ENCODE measurements at regions not wholly inside any gene's neighbourhood (a gene's known extent, or its start where the extent isn't known, plus 50 kb on each side); places are given as distances from the start of the nearest gene placed in this dataset.
A peak's percentile ranks its signal among the peaks of the same experiment; 100 is the strongest.

DNA sequence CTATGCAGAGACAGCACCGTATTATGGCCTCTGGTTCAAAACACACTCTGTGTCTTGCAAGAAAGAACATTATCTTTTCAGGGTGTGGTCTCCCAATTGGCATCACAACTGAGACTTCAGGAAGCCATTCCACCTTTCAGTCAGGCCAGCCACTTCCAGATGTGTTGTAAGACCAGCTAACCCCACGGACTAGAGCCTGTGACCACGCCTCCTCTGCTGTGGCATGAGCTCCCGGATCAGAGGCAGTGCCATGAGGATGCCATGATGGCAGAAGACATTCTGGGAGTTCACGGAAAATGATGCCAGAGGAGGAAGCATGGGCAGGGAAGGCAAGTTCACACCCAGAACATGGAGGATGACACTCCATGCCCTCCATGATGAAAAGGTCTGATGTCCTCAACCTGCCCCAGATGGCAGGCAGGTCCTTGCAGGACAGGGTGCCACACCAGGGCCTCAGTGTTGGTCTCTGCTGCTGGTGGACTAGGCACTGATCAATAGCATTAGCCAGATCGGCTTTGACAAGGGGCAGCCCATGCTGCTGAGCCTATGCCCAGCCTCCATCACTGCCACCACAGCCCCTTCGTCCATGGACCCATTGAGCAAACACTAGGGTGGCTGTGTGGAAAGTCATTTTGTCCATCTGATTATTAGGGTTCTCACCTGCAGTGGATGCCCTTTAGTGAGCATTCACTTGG lies 341.6 kb downstream of the MATN1 start:
- DNase-seq (ENCODE audit: low spot score) = no peak

- DNase-seq (ENCODE audit: low spot score) = no peak
Measured at GRCh38 chr1:30381266-30381665, 342.1 kb downstream of the MATN1 start.

- DNase-seq (ENCODE audit: low spot score) = no peak
Measured at GRCh38 chr1:30380625-30380984, 342.8 kb downstream of the MATN1 start.

DNA sequence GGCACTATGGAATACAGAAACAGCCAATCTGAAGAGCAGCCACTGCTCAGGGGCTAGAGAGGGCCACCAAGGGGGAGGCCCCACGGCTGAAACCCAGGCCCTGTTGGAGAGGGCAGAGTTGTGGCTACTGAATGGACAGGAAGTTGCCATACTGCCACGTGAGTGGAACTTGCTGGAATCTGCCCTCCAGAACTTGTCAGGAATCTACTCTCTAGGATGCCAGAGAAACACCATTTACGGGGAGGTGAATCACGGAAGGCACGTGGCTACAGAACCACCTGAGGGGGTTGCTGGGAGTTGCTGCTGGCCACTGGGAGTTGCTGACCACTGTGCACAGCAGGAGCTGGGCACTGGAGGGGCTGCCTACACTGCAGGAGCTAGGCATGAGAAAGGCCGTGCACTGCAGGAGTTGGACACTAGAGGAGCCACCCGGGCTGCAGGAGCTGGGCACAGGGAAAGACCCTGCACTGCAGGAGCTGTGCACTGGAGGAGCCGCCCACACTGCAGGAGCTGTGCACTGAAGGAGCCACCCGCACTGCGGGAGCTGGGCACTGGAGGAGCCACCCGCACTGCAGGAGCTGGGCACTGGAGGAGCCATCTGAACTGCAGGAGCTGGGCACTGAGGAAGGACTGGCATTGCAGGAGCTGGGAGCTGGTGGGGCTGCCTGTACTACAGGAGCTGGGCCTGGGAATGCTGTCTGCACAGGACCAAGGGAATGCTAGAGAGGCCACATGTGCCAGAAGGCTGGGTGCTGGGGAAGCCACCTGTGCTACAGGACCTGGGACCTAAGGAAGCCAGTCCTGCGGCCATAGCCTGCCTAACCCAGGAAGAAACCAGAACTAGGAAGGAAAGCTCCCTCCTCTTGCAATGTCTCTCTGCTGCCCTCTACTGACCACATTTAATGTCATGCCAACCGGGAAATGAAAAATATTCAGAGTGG lies 343.4 kb downstream of the MATN1 start:
- peak; percentile 50 for DNase-seq (ENCODE audit: low spot score)

DNA sequence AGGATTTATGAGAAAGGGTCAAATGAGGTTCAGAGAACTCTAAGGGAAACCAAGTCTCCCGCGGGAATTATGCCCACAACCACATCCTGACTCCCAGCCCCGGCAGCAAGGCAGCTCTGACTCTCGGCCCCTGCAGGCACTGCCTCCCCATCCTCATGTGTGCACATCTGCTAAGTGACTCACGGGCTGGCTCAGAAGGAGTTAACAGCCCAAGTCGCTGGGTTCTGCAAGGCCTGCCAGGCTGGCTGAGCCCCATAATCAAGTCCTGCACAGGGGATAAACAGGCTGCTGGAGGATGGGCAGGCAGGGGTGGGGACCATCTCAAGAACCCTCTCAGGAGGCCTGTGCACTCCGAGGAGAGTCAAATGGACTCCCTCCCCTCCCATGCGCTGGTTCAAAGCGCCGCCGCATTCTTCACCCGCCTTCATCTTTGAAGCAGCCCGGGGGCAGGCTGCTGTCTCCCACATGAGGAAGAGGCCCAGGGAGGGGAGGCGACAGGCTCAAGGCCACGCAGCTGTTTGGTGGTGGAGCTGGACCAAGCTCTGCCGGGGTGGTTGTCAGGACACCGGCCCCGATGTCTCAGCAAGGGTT lies 344.3 kb downstream of the MATN1 start:
- no peak for DNase-seq (ENCODE audit: low spot score)

DNA sequence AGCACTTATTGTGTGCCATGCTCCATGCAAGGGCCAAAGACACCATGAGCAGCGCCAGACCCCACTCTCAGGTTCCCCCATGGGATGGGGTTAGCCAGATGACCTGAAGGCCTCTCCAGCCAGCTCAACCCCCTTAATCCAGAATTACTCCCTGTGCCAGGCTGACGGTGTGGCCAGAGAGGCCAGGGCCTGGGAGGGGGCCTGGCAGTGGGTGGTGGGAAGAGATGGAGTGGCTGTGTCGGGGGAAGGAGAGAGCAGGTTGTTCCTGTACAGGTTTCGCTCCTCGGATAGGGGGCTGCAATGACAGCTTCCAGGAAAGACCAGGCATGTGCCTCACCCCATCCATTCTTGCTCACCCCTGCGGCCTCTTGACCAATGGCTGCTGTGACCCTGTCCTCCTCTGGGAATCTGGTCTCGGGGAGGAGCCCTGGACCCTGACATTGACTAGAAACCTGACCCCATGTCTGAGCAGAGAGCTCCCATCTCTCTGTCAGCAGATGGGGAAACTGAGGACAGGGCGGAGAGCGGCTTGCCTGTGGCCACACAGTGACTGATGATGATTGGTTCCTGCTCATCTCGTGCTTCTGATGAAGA lies 345.3 kb downstream of the MATN1 start:
- no peak for DNase-seq (ENCODE audit: low spot score)

GRCh38 chr1:30377230-30378002 lies 346.0 kb downstream of the MATN1 start:
- DNase-seq (ENCODE audit: low spot score) = no peak

GRCh38 chr1:30376054-30376697 lies 347.2 kb downstream of the MATN1 start:
- no peak for DNase-seq (ENCODE audit: low spot score)

DNA sequence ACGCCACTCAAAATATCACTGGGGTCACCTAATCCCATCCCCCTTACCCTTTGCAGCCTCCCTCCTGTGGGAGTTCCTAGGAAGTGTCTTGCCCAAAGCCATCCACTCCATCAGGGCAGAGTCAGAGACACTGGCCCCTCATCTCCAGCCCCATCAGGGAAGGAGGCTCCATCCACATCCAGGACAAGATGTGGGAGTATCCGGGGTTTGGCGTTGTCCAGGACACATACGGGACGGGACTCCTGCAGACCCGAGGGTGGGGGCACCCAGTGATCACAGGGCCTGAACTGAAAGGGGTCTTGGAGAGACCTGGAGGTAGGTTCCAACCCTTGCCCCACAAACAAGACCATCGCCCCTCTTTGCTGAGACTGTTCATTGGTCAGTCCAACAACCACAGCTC lies 348.2 kb downstream of the MATN1 start:
- no peak for DNase-seq (ENCODE audit: low spot score)

- no peak for DNase-seq (ENCODE audit: low spot score)
Measured at GRCh38 chr1:30374400-30375070, 348.9 kb downstream of the MATN1 start.

DNA sequence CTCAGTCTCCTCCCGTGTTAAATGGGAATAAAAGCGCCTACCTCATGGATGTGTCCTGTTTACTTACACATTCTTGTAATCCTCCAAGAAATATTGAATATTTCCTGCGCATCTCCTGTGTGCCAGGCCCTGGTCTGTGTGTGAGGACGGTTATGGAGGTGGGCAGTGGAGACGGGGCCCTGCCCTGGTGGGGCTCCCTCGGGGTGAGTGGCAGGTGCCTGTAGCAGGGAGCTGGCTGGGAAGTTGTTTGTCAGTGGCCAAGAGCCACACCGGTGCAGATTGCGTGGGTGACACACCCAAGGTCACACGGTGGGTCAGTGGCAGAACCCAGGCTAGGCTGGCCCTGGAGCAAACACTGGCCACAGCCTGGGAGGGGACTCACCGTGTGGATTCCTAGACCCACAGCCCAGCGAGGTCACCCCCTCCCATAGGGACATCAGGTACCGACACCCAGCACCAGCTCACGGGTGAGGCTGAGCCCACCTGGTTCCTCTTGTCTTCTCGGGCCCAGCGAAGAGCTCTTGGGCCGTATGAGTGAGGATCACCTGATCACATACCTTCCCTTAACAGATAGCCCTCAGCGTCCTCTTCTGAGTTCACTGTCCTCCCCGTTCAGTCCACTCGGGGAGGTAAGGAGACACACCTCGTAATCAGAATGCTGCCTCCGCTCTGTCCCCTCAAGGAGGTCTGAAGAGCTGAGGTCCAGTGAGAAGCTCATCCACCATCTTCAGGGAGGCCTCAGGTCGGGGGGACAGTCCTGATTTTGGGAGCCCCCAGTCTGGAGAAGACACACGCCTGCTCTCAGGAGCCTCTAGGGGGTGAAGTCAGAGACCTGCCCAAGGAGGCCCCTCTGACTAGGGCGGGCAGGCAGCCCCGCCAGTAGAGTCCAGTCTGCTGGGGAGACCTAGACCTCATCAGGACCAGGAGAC lies 349.6 kb downstream of the MATN1 start:
- no peak for DNase-seq (ENCODE audit: low spot score)

- DNase-seq (ENCODE audit: low spot score) = no peak
Measured at GRCh38 chr1:30372792-30373433, 350.5 kb downstream of the MATN1 start.

DNA sequence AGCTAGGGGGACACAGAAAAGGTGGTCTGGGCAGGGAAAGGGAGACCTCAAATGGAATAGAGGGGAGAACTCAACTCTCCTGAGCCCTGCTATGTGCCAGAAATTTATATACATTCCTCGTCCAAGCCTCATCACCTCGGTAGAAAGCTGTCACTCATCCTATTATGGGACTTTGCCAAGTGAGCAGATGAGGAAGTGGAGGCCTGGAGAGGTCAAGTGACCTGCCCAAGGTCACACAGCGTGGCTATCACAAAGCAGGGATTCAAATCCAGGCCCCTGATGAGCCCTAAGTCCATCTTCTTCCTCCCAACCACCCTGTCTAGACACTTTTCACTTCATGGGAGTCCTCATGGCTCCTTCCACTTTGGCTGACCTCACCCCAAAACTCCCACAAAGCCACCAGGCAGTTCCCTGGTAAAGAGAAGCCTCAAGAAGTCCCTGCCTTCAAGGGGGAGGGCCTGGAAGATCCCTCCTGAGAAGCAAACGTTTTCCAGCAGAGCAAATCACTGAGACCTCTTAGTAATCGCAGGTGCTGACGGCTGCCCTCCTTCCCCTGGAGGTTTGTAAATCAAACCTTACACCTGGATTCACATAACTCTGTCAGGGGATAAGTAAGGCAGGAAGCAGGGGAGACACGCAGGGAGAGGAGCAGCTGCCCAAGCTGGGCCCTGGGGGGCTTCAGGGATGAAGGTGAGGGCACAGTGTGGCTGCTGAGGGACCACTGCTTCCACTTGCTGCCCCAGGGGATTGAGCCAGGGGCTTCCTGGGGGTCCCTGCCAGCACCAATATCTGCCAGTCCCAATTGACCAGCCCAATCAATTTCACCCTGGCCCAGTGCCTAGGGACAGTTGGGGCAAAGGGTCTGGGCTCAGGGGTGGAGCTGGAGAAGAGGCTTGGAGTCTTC lies 351.2 kb downstream of the MATN1 start:
- DNase-seq (ENCODE audit: low spot score) = no peak

DNA sequence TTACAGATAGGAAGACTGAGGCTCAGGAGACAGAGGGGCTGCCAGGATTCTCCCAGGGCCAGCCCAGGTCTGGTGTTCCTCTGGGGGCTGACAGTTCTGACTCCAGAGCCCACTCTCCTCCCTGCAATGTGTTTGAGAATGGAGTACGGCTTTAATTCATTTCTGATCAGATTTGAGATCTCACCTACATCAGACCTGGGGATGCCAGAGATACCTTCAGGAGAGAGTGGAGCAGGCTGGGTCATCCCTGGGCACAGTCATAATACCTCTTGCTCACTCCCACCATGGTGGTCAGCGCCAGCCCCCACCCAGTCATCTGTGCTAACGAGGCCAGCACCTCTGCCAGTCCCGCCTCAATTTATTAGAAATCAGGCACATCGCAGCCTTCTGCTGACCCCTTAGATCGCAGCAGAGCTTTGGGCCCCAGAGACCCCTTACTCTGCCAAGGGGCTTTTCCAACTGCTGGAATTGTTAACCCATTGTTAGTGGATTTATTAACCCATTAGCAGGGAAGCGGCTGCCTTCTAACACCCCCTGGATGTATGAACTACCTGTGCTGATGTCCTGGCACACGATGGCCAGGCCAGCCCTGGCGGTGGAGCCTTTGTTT lies 352.1 kb downstream of the MATN1 start:
- no peak for DNase-seq (ENCODE audit: low spot score)

GRCh38 chr1:30368651-30369240 lies 354.6 kb downstream of the MATN1 start:
- DNase-seq (ENCODE audit: low spot score) = no peak

- no peak for DNase-seq (ENCODE audit: low spot score)
Measured at GRCh38 chr1:30366911-30367310, 356.5 kb downstream of the MATN1 start.

- DNase-seq (ENCODE audit: low spot score) = no peak
Measured at GRCh38 chr1:30366199-30366598, 357.2 kb downstream of the MATN1 start.

Measured in SK-N-DZ (cell line).